NB4 (cell line): ENCODE measurements at regions not wholly inside any gene's neighbourhood (a gene's known extent, or its start where the extent isn't known, plus 50 kb on each side); places are given as distances from the start of the nearest gene placed in this dataset.

Experiments
- MAX ChIP-seq: IDR thresholded peaks from 2 replicates; pipeline ENCODE4 v1.6.1; 2011; ENCODE audit warnings: low read depth, low read length
- POLR2A ChIP-seq: IDR thresholded peaks from 2 replicates; pipeline ENCODE4 v1.6.1; 2011; ENCODE audit warnings: mild to moderate bottlenecking; ENCODE audit not compliant: insufficient read length; ENCODE audit errors: extremely low read depth
- TF ChIP-seq, protein P1 (sequence below): IDR thresholded peaks from one replicate; pipeline ENCODE4 v1.5.1; 2012; ENCODE audit warnings: low read depth, low read length

DNA sequence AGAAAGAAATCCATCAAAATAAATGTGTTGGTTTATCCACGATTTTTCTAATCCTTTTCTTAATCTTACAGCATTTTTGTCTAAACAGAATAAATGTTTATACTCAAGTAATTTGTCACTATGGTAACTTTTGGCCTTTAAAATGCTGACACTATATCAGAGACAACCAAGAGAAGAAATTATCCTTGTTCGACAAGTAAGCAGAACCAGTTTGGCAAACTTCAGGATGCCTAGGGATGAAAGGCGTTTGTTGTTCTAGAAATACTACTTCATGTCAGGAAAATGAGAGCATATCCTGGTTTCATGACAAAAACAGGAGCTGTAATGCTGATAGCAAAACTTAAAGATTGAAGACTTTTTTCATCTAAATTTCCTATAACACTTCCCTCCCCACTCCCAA lies 308.0 kb upstream of the ATP11B start:
- TF ChIP-seq, protein P1, sequence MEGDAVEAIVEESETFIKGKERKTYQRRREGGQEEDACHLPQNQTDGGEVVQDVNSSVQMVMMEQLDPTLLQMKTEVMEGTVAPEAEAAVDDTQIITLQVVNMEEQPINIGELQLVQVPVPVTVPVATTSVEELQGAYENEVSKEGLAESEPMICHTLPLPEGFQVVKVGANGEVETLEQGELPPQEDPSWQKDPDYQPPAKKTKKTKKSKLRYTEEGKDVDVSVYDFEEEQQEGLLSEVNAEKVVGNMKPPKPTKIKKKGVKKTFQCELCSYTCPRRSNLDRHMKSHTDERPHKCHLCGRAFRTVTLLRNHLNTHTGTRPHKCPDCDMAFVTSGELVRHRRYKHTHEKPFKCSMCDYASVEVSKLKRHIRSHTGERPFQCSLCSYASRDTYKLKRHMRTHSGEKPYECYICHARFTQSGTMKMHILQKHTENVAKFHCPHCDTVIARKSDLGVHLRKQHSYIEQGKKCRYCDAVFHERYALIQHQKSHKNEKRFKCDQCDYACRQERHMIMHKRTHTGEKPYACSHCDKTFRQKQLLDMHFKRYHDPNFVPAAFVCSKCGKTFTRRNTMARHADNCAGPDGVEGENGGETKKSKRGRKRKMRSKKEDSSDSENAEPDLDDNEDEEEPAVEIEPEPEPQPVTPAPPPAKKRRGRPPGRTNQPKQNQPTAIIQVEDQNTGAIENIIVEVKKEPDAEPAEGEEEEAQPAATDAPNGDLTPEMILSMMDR, result no peak
- TF ChIP-seq POLR2A (no peak), MAX (no peak)
